ENCODE measurements at regions not wholly inside any gene's neighbourhood (a gene's known extent, or its start where the extent isn't known, plus 50 kb on each side); places are given as distances from the start of the nearest gene placed in this dataset.
"Not testable (repeated sequence)": the region's sequence is repeated elsewhere in the genome, so short reads cannot be mapped to it uniquely, and the experiment has no call there.

DNA sequence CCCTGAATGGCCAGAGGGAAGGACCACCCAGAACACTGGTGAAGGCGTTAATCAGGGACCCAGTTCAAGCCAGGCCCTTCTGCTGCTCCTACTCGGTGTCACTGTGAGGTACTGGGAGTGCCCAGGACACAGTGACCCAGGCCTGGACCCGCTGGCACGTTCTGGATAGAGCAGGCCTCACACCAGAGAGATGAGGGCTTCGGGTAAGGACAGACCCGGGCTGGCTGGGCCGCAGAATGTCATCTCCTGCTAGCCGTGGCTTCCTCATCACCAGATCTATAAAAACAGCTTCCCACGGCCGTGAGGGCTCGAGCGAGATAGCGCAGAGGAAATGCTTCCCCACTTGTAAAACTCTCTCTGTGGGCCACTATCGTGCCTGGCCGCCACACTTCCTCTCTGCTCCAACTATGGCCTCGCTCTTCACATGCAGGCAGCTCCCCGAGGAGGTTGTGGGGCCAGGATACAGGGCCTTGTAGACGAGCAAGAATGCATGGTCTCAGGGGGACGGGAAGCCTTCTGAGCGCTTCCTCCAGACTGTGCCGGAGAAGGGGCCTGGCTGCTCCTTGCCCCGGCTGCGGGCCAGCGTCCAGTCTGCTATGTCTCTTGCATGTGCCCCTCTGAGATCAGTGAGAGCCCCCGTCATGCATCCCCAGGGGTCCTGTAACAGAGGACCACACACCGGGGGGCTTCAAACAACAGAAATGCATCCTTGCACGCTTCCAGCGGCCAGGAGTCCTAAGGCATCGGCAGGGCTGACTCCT is 161.6 kb upstream of the ZNF469 start:
- TF ChIP-seq TAF1, POLR2AphosphoS5, POLR2A, SPI1, POU2F2 (IDR thresholded peaks at IDR 0.05; ENCODE audit: low read depth, low read length): not testable (repeated sequence)
